Amniotic epithelial cell (primary cell): ENCODE measurements at regions not wholly inside any gene's neighbourhood (a gene's known extent, or its start where the extent isn't known, plus 50 kb on each side); places are given as distances from the start of the nearest gene placed in this dataset.

Experiments used
- DNase-seq: peaks from one replicate; pipeline ENCODE4 v3.0.0-alpha.2; 2010; ENCODE audit warnings: low read depth

GRCh38 chr15:70347321-70348225 lies 249.9 kb upstream of the TLE3 start:
- DNase-seq = no peak

GRCh38 chr15:70345251-70346019 lies 247.7 kb upstream of the TLE3 start:
- DNase-seq = no peak

GRCh38 chr15:70344666-70345065 lies 246.9 kb upstream of the TLE3 start:
- DNase-seq = no peak

- no peak for DNase-seq
Observed at GRCh38 chr15:70343961-70344621, 246.4 kb upstream of the TLE3 start.

GRCh38 chr15:70342554-70343548 lies 245.1 kb upstream of the TLE3 start:
- DNase-seq = no peak

- DNase-seq = no peak
Observed at GRCh38 chr15:70342141-70342540, 244.4 kb upstream of the TLE3 start.

GRCh38 chr15:70341566-70341965 lies 243.8 kb upstream of the TLE3 start:
- no peak for DNase-seq

GRCh38 chr15:70340494-70340870 lies 242.8 kb upstream of the TLE3 start:
- no peak for DNase-seq

- DNase-seq = peak; percentile 91
Observed at GRCh38 chr15:70339571-70340493, 242.1 kb upstream of the TLE3 start.

- DNase-seq = peak; percentile 64
Observed at GRCh38 chr15:70337277-70338186, 239.8 kb upstream of the TLE3 start.

- DNase-seq = peak; percentile 12
Observed at GRCh38 chr15:70336425-70337009, 238.8 kb upstream of the TLE3 start.

GRCh38 chr15:70334286-70334685 lies 236.6 kb upstream of the TLE3 start:
- no peak for DNase-seq

- DNase-seq = no peak
Observed at GRCh38 chr15:70329179-70329578, 231.5 kb upstream of the TLE3 start.

- no peak for DNase-seq
Observed at GRCh38 chr15:70328679-70329115, 231.0 kb upstream of the TLE3 start.

- DNase-seq = peak; percentile 41
Observed at GRCh38 chr15:70327856-70328678, 230.3 kb upstream of the TLE3 start.

GRCh38 chr15:70327328-70327855 lies 229.7 kb upstream of the TLE3 start:
- no peak for DNase-seq
